Neural progenitor cell (in vitro differentiated cells): ENCODE measurements at regions not wholly inside any gene's neighbourhood (a gene's known extent, or its start where the extent isn't known, plus 50 kb on each side); places are given as distances from the start of the nearest gene placed in this dataset.

Experiments
- CTCF ChIP-seq: fragments of 200-600 bp; sonication (generic); IDR thresholded peaks from 2 replicates; pipeline ENCODE4 v1.5.1; 2017; ENCODE audit warnings: antibody characterized with exemption, mild to moderate bottlenecking
- EZH2 ChIP-seq: fragments of 200-600 bp; sonication (generic); IDR thresholded peaks from 2 replicates; pipeline ENCODE4 v1.6.1; 2017; ENCODE audit warnings: antibody characterized with exemption, mild to moderate bottlenecking, moderate library complexity
- EZH2phosphoT487 ChIP-seq: fragments of 200-600 bp; sonication (generic); IDR thresholded peaks from 2 replicates; pipeline ENCODE4 v1.6.1; 2017; ENCODE audit warnings: antibody characterized with exemption

GRCh38 chr18:1244397-1245122 lies 339.9 kb downstream of the ADCYAP1 start:
- TF ChIP-seq EZH2, result no peak
- TF ChIP-seq CTCF, result no peak
- no peak for TF ChIP-seq EZH2phosphoT487
